ENCODE measurements at regions not wholly inside any gene's neighbourhood (a gene's known extent, or its start where the extent isn't known, plus 50 kb on each side); places are given as distances from the start of the nearest gene placed in this dataset.

DNA sequence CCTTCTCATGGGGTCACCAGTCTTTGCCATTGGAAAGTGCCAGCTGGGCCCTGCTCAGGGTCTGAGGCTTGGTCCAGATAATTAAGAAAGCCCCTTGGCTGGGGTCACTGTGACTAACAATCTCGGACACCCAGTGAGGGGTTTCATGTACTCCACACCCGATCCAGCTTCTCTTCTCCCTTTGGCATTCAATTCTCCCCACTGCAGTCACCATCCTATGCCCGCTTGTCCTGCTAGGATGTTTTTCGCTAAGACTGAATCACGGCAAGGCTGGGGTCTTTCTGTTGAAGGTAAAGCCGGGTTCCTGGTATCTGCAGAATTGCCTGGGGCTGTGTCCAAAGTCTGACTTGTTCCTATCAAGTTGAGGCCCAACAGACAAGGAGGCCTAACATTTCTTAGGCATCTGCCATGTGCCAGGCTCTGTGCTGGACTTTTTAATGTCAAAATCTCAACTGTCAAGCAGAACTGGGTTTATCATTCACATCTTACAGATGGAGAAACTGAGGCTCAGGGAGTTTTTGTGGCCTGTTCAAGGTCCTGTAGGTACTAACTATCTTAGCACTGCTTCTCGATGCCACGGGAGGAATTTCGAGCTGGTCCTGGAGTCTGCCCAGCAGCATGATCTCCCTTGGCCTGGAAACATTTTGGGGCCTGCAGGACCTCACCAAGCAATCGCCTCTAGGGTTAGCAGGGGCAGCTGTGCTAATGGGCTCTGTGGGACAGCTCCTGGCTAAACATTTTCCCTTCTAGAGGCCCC, 142.0 kb upstream of the ALDH1B1 start:
- H3K36me3 ChIP-seq (ENCODE audit: control insufficient read depth in 2 of 4, insufficient read depth in 4 of 4, low read length in 3 of 4) = no peaks in the 10 kb centered on the region
- no peak overlapping the region for H4K5ac ChIP-seq (ENCODE audit: insufficient read length, low read depth, low read length)
- ChIA-PET CTCF (ENCODE audit: partially characterized antibody) (interaction anchor here (1.1 to 1.3 kb wide), 2 partner anchors 12 to 162 kb away, joined by 3 to 4 read pairs; no protein-coding TSS in a partner anchor), POLR2A (ENCODE audit: partially characterized antibody) (no interaction called here)
- no peaks in the 10 kb centered on the region; the same call in 1 of the 2 replicates for H3K23me2 ChIP-seq (ENCODE audit: low read depth, low read length)
- H2BK5ac ChIP-seq (ENCODE audit: low read depth, low read length) = no peak overlapping the region
- DNase-seq (ENCODE audit: low read depth in 1 of 2, low spot score in 2 of 2) = no peak
- no peaks in the 10 kb centered on the region for H3K79me2 ChIP-seq (ENCODE audit: control insufficient read depth in 1 of 2, insufficient read depth in 2 of 2, low read length in 2 of 2)
- FAIRE-seq = no peak
- H4K20me1 ChIP-seq (replicated peaks in 1 of 2; ENCODE audit: control insufficient read depth in 1 of 2, insufficient read depth in 2 of 2, low read length in 2 of 2) = no peaks in the 10 kb centered on the region
- H3K14ac ChIP-seq (ENCODE audit: insufficient read length) = no peak overlapping the region
- no peak overlapping the region for H2BK20ac ChIP-seq (ENCODE audit: low read length)
- H3K4ac ChIP-seq (replicated peaks; ENCODE audit: insufficient read length, low read depth, low read length) = no peak overlapping the region
- H2AFZ ChIP-seq (ENCODE audit: low read length) = no peak overlapping the region
- H4K8ac ChIP-seq (ENCODE audit: extremely low read depth, insufficient read depth, low read length) = no peak overlapping the region
- no peak overlapping the region for H3K18ac ChIP-seq (ENCODE audit: extremely low read depth, low read length)
- no peak overlapping the region for H3K4me3 ChIP-seq (ENCODE audit: extremely low read depth in 1 of 4, insufficient read depth in 2 of 4, low read depth in 3 of 4, low read length in 4 of 4)
- no peak overlapping the region for H3K56ac ChIP-seq (replicated peaks; ENCODE audit: insufficient read length, low read depth, low read length)
- no peaks in the 10 kb centered on the region for H3K4me1 ChIP-seq (replicated peaks in 1 of 4; ENCODE audit: control insufficient read depth in 3 of 4, insufficient read depth in 4 of 4, low read length in 3 of 4)
- no peak overlapping the region for H3K27ac ChIP-seq (ENCODE audit: low read depth, low read length)
- no peak overlapping the region for H3K23ac ChIP-seq (ENCODE audit: insufficient read length)
- H2BK120ac ChIP-seq (replicated peaks; ENCODE audit: low read depth, low read length) = no peak overlapping the region
- H3K9me3 ChIP-seq (ENCODE audit: insufficient read depth in 2 of 2, low read depth in 1 of 2, low read length in 1 of 2) = no peaks in the 10 kb centered on the region; a peak in 1 of 4 replicates
- H3K9ac ChIP-seq (replicated peaks in 1 of 4; ENCODE audit: extremely low read depth in 1 of 4, low read depth in 3 of 4, low read length in 3 of 4) = no peak overlapping the region
- H2AK5ac ChIP-seq (ENCODE audit: low read depth, low read length) = no peak overlapping the region
- no peak overlapping the region for H3K4me2 ChIP-seq (ENCODE audit: insufficient read depth in 1 of 2, low read depth in 2 of 2, low read length in 2 of 2)
- 76% methylated on average over 9 of the region's 10 CpGs; no CpG with 5 or more reads in 1 of the 2 experiments for WGBS, 2 experiments (ENCODE audit: extremely low coverage in 1 of 2, insufficient coverage in 1 of 2, insufficient read length in 1 of 2, insufficient replicate concordance in 2 of 2, low coverage in 1 of 2, low lambda C conversion rate in 2 of 2, missing lambda C conversion rate in 1 of 2)
- H2BK15ac ChIP-seq (ENCODE audit: low read length) = no peak overlapping the region
- H3K27me3 ChIP-seq (replicated peaks in 1 of 4; ENCODE audit: control insufficient read depth in 3 of 4, extremely low read depth in 1 of 4, insufficient read depth in 3 of 4, low read length in 3 of 4) = peaks cover 0 to 10% (median 1%) of the 10 kb centered on the region in 4 experiments; a peak in 2 of 7 replicates
- H2BK12ac ChIP-seq (ENCODE audit: low read depth, low read length) = no peak overlapping the region
- no peaks in the 10 kb centered on the region for H3K79me1 ChIP-seq (ENCODE audit: low read depth, low read length)
- H4K91ac ChIP-seq (replicated peaks; ENCODE audit: insufficient read length, low read length) = no peak overlapping the region
- TF ChIP-seq GABPA (IDR thresholded peaks at IDR 0.05; ENCODE audit: borderline replicate concordance, insufficient read depth, low read length) = no peak
- TF ChIP-seq HDAC2 (IDR thresholded peaks at IDR 0.05; ENCODE audit: borderline replicate concordance in 1 of 2, low read depth in 2 of 2, low read length in 2 of 2) = no peak
- no peak for TF ChIP-seq ATF2 (IDR thresholded peaks at IDR 0.05; ENCODE audit: low read length)
- no peak for TF ChIP-seq SP4 (IDR thresholded peaks at IDR 0.05; ENCODE audit: low read length)
- TF ChIP-seq RBBP5 (IDR thresholded peaks at IDR 0.05; ENCODE audit: borderline replicate concordance, low read depth, low read length) = no peak
- TF ChIP-seq SIX5 (IDR thresholded peaks at IDR 0.05; ENCODE audit: low read depth, low read length) = no peak
- TF ChIP-seq ZNF274 (IDR thresholded peaks at IDR 0.05; ENCODE audit: borderline replicate concordance, extremely low read depth, low read length) = no peak
- no peak for TF ChIP-seq CEBPB (IDR thresholded peaks at IDR 0.05; ENCODE audit: low read depth, low read length)
- no peak for TF ChIP-seq RFX5 (IDR thresholded peaks at IDR 0.05; ENCODE audit: borderline replicate concordance, low read depth, low read length)
- no peak for TF ChIP-seq PHF8 (conservative IDR thresholded peaks at IDR 0.05; ENCODE audit: low read depth, low read length)

All from H1 (cell line).